ENCODE measurements at regions not wholly inside any gene's neighbourhood (a gene's known extent, or its start where the extent isn't known, plus 50 kb on each side); places are given as distances from the start of the nearest gene placed in this dataset.

GRCh38 chr4:74524985-74525384 is 80.0 kb downstream of the AREG start:
- no peak for TF ChIP-seq CTCF (IDR thresholded peaks at IDR 0.05)
- TF ChIP-seq POLR2A (IDR thresholded peaks at IDR 0.05), result no peak
